ENCODE measurements at regions not wholly inside any gene's neighbourhood (a gene's known extent, or its start where the extent isn't known, plus 50 kb on each side); places are given as distances from the start of the nearest gene placed in this dataset.

DNA sequence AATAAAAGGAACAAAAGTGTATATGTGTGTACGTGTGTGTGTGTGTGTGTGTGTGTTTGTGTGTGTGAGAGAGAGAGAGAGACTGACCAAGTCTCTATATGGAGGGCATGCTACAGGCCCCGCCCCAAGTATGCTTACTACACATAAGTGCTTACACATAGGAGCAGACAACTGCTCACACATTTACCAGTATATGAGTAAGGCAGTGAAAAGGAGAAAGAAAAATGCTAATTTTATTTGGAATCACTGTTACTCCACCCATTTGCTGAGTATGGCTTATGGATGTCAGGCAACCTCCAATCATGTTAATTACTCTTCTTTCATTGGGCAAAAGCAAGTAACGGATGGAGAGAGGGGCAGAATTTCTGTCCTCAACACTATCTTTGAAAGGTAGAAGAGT lies 107.6 kb upstream of the STK26 start:
- DNase-seq (ENCODE audit: low read depth in 1 of 2, low spot score in 1 of 2), result no peak
- no peak for TF ChIP-seq POLR2AphosphoS5 (IDR thresholded peaks at IDR 0.05; ENCODE audit: low read depth)
- TF ChIP-seq, protein P1, sequence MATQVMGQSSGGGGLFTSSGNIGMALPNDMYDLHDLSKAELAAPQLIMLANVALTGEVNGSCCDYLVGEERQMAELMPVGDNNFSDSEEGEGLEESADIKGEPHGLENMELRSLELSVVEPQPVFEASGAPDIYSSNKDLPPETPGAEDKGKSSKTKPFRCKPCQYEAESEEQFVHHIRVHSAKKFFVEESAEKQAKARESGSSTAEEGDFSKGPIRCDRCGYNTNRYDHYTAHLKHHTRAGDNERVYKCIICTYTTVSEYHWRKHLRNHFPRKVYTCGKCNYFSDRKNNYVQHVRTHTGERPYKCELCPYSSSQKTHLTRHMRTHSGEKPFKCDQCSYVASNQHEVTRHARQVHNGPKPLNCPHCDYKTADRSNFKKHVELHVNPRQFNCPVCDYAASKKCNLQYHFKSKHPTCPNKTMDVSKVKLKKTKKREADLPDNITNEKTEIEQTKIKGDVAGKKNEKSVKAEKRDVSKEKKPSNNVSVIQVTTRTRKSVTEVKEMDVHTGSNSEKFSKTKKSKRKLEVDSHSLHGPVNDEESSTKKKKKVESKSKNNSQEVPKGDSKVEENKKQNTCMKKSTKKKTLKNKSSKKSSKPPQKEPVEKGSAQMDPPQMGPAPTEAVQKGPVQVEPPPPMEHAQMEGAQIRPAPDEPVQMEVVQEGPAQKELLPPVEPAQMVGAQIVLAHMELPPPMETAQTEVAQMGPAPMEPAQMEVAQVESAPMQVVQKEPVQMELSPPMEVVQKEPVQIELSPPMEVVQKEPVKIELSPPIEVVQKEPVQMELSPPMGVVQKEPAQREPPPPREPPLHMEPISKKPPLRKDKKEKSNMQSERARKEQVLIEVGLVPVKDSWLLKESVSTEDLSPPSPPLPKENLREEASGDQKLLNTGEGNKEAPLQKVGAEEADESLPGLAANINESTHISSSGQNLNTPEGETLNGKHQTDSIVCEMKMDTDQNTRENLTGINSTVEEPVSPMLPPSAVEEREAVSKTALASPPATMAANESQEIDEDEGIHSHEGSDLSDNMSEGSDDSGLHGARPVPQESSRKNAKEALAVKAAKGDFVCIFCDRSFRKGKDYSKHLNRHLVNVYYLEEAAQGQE (IDR thresholded peaks at IDR 0.05; ENCODE audit: insufficient replicate concordance, low read depth), result no peak
- TF ChIP-seq, protein P2, sequence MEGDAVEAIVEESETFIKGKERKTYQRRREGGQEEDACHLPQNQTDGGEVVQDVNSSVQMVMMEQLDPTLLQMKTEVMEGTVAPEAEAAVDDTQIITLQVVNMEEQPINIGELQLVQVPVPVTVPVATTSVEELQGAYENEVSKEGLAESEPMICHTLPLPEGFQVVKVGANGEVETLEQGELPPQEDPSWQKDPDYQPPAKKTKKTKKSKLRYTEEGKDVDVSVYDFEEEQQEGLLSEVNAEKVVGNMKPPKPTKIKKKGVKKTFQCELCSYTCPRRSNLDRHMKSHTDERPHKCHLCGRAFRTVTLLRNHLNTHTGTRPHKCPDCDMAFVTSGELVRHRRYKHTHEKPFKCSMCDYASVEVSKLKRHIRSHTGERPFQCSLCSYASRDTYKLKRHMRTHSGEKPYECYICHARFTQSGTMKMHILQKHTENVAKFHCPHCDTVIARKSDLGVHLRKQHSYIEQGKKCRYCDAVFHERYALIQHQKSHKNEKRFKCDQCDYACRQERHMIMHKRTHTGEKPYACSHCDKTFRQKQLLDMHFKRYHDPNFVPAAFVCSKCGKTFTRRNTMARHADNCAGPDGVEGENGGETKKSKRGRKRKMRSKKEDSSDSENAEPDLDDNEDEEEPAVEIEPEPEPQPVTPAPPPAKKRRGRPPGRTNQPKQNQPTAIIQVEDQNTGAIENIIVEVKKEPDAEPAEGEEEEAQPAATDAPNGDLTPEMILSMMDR (IDR thresholded peaks at IDR 0.05; ENCODE audit: insufficient read depth, low read length), result no peak
- TF ChIP-seq SPI1 (IDR thresholded peaks at IDR 0.05; ENCODE audit: borderline replicate concordance, low read depth), result no peak
- no peak for TF ChIP-seq GABPA (IDR thresholded peaks at IDR 0.05; ENCODE audit: low read depth)
- no peaks in the 10 kb centered on the region for H3K27me3 ChIP-seq (ENCODE audit: insufficient read depth, poor library complexity, severe bottlenecking)
- H3K4me3 ChIP-seq (replicated peaks; ENCODE audit: insufficient read depth, low read length), result no peak overlapping the region
- no peak overlapping the region for H3K27ac ChIP-seq (replicated peaks)

DNA sequence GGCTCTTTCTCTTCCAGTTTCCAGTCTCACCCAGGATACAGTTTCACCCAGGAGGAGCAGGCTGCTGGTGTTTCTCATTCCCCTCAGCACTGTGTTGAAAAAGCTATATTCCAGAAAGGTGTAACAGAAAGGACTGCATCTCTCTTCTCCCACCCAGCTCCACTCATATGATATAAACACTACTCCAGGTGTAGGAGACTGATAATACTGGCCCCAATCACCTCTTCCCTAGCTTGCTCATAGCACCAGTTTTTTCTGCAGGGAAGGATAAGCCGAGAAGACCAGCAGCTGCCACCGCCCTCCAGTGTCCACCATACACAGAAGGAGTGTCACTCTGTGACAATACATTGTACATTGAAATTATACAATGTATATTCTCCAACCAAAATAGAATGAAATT lies 105.5 kb upstream of the STK26 start:
- DNase-seq (ENCODE audit: low read depth in 1 of 2, low spot score in 1 of 2), result no peak
- TF ChIP-seq SPI1 (IDR thresholded peaks at IDR 0.05; ENCODE audit: borderline replicate concordance, low read depth), result no peak
- TF ChIP-seq GABPA (IDR thresholded peaks at IDR 0.05; ENCODE audit: low read depth), result no peak
- TF ChIP-seq, protein P2 (IDR thresholded peaks at IDR 0.05; ENCODE audit: insufficient read depth, low read length), result no peak
- TF ChIP-seq POLR2AphosphoS5 (IDR thresholded peaks at IDR 0.05; ENCODE audit: low read depth), result no peak
- TF ChIP-seq, protein P1 (IDR thresholded peaks at IDR 0.05; ENCODE audit: insufficient replicate concordance, low read depth), result no peak
- no peak overlapping the region for H3K27ac ChIP-seq (replicated peaks)
- H3K27me3 ChIP-seq (ENCODE audit: insufficient read depth, poor library complexity, severe bottlenecking), result no peaks in the 10 kb centered on the region
- no peak overlapping the region for H3K4me3 ChIP-seq (replicated peaks; ENCODE audit: insufficient read depth, low read length)

DNA sequence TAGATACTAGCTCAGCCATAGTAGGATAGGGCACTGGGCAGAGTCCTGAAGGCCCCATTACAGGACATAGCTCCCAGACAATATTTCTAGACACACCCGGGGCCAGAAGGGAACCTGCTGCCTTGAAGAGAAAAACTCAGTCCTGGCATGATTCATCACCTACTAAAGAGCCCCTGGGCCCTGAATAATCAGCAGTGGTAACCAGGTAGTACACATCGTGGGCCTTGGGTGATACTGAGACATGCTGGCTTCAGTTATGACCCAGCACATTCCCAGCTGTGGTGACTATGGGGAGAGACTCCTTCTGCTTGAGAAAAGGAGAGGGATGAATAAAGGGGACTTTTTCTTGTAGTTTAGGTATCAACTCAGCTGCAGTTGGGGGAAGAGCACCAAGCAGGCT lies 104.3 kb upstream of the STK26 start:
- Histone ChIP-seq H3K27me3 (ENCODE audit: insufficient read depth, poor library complexity, severe bottlenecking) (no peaks in the 10 kb centered on the region), H3K4me3 (replicated peaks; ENCODE audit: insufficient read depth, low read length) (no peak overlapping the region), H3K27ac (replicated peaks) (no peak overlapping the region)
- no peak for DNase-seq (ENCODE audit: low read depth in 1 of 2, low spot score in 1 of 2)
- TF ChIP-seq, protein P2 (IDR thresholded peaks at IDR 0.05; ENCODE audit: insufficient read depth, low read length), result no peak
- TF ChIP-seq GABPA (IDR thresholded peaks at IDR 0.05; ENCODE audit: low read depth) (no peak), SPI1 (IDR thresholded peaks at IDR 0.05; ENCODE audit: borderline replicate concordance, low read depth) (no peak), POLR2AphosphoS5 (IDR thresholded peaks at IDR 0.05; ENCODE audit: low read depth) (no peak)
- TF ChIP-seq, protein P1 (IDR thresholded peaks at IDR 0.05; ENCODE audit: insufficient replicate concordance, low read depth), result no peak
